ENCODE measurements at regions not wholly inside any gene's neighbourhood (a gene's known extent, or its start where the extent isn't known, plus 50 kb on each side); places are given as distances from the start of the nearest gene placed in this dataset.
A peak's percentile ranks its signal among the peaks of the same experiment; 100 is the strongest.

DNA sequence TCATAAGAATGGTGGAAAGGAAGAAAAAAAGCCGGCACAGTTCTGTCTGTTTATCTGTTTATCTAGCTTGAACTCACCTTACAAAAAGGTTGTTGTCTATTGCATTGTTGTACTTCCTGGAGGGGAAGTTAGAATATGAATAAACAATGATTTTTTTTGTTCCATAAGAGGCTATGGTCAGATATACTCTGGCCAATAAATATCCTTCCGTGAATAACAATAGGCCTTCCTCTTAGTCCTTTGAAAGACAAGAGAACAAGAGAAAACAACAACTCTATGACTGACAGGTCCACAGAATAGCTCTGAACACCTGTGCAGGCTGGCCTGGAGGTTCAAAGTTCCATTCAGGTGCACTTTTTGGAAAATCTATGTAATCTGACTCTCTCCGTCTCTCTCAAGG lies 192.8 kb upstream of the KRR1 start:
- no peaks in the 10 kb centered on the region for H3K27me3 ChIP-seq (ENCODE audit: insufficient read depth, low read length, poor library complexity, severe bottlenecking)
- H3K36me3 ChIP-seq (ENCODE audit: insufficient read depth, low read length) = no peaks in the 10 kb centered on the region
- H3F3A ChIP-seq (ENCODE audit: low read depth) = peaks cover 10% of the 10 kb centered on the region
- H2AFZ ChIP-seq (ENCODE audit: low read length) = peak overlapping the region; percentile 42; the same call in 1 of the 2 replicates
- H3K9me2 ChIP-seq (replicated peaks; ENCODE audit: low read depth, low read length) = no peaks in the 10 kb centered on the region
- no peaks in the 10 kb centered on the region for H3K9me3 ChIP-seq (ENCODE audit: insufficient read depth, low read depth, low read length)
- H3K4me1 ChIP-seq (ENCODE audit: insufficient read depth, low read length, poor library complexity, severe bottlenecking) = peaks cover 86% of the 10 kb centered on the region
- H3K4me2 ChIP-seq (ENCODE audit: low read depth, low read length, poor library complexity, severe bottlenecking) = no peak overlapping the region
- H3K79me2 ChIP-seq (ENCODE audit: insufficient read depth, low read length) = no peaks in the 10 kb centered on the region
- peak overlapping the region; percentile 13 for H3K9ac ChIP-seq (ENCODE audit: low read depth, low read length, poor library complexity, severe bottlenecking)
- H3K4me3 ChIP-seq (ENCODE audit: low read length, poor library complexity, severe bottlenecking) = no peak overlapping the region
- H4K20me1 ChIP-seq (ENCODE audit: insufficient read depth, low read length, poor library complexity, severe bottlenecking) = no peaks in the 10 kb centered on the region
- TF ChIP-seq, protein P1, sequence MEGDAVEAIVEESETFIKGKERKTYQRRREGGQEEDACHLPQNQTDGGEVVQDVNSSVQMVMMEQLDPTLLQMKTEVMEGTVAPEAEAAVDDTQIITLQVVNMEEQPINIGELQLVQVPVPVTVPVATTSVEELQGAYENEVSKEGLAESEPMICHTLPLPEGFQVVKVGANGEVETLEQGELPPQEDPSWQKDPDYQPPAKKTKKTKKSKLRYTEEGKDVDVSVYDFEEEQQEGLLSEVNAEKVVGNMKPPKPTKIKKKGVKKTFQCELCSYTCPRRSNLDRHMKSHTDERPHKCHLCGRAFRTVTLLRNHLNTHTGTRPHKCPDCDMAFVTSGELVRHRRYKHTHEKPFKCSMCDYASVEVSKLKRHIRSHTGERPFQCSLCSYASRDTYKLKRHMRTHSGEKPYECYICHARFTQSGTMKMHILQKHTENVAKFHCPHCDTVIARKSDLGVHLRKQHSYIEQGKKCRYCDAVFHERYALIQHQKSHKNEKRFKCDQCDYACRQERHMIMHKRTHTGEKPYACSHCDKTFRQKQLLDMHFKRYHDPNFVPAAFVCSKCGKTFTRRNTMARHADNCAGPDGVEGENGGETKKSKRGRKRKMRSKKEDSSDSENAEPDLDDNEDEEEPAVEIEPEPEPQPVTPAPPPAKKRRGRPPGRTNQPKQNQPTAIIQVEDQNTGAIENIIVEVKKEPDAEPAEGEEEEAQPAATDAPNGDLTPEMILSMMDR (conservative IDR thresholded peaks at IDR 0.05; ENCODE audit: low read length) = no peak
- TF ChIP-seq EZH2phosphoT487 (IDR thresholded peaks at IDR 0.05; ENCODE audit: borderline replicate concordance) = no peak

DNA sequence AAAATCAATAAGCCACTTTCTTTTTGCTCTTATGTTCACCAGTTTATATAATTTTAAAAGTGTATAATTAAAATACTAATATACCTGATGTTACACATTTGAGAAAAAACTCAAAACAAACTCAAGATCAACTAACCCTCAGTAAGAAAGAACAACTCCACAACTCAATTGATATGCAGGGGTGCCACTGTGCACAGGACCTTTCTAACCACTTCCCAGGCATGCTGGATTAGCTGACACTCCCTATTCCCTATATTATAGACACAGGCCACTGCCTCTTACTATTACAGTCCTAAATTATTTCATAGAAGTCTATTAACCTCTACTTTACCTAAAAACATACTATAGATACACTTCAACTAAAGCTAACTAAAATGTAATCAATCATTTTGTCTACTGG lies 191.7 kb upstream of the KRR1 start:
- Histone ChIP-seq H2AFZ (ENCODE audit: low read length) (peak overlapping the region; percentile 80), H3K9me3 (ENCODE audit: insufficient read depth, low read depth, low read length) (no peaks in the 10 kb centered on the region), H3K36me3 (ENCODE audit: insufficient read depth, low read length) (no peaks in the 10 kb centered on the region), H3K9ac (ENCODE audit: low read depth, low read length, poor library complexity, severe bottlenecking) (peak overlapping the region; percentile 78), H3K27me3 (ENCODE audit: insufficient read depth, low read length, poor library complexity, severe bottlenecking) (no peaks in the 10 kb centered on the region), H3K4me3 (ENCODE audit: low read length, poor library complexity, severe bottlenecking) (peak overlapping the region; percentile 72), H3K79me2 (ENCODE audit: insufficient read depth, low read length) (no peaks in the 10 kb centered on the region), H3K4me1 (ENCODE audit: insufficient read depth, low read length, poor library complexity, severe bottlenecking) (peaks cover 77% of the 10 kb centered on the region), H3K9me2 (replicated peaks; ENCODE audit: low read depth, low read length) (no peaks in the 10 kb centered on the region), H3K4me2 (ENCODE audit: low read depth, low read length, poor library complexity, severe bottlenecking) (peak overlapping the region; percentile 89), H3F3A (ENCODE audit: low read depth) (peaks cover 10% of the 10 kb centered on the region), H4K20me1 (ENCODE audit: insufficient read depth, low read length, poor library complexity, severe bottlenecking) (no peaks in the 10 kb centered on the region)
- TF ChIP-seq, protein P1 (conservative IDR thresholded peaks at IDR 0.05; ENCODE audit: low read length) = no peak
- TF ChIP-seq EZH2phosphoT487 (IDR thresholded peaks at IDR 0.05; ENCODE audit: borderline replicate concordance) = no peak

DNA sequence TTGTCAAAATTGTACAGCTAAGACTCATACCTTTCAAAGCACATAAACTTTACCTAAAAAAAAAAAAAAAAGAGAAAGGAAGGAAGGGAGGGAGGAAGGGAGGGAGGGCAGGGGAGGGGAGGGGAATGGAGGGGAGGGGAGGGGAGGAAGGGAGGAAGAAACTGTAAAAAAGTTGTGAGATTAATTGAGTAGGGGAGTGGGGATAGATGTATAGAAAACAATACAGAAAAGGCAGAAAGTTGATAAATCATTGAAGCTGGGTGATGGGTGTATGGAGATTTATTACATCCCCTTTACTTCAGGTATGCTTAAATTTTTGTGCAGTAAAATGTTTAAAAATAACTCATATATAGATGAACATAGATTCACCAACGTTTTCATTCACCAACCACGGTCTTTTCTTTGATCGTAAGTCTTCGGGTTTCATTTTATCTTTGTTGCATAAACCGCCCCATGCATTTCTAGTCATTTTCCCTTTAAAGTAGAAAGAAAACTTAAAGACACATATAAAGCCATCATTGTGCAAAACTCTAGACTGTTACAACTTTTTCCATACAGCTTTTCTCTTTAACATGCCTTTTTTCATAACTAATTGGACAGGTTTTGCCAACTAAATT lies 191.2 kb upstream of the KRR1 start:
- Histone ChIP-seq H3K79me2 (ENCODE audit: insufficient read depth, low read length) (no peaks in the 10 kb centered on the region), H3K9me2 (replicated peaks; ENCODE audit: low read depth, low read length) (no peaks in the 10 kb centered on the region), H3K4me2 (ENCODE audit: low read depth, low read length, poor library complexity, severe bottlenecking) (peak overlapping the region; percentile 89), H3K9me3 (ENCODE audit: insufficient read depth, low read depth, low read length) (no peaks in the 10 kb centered on the region), H3K36me3 (ENCODE audit: insufficient read depth, low read length) (no peaks in the 10 kb centered on the region), H3F3A (ENCODE audit: low read depth) (peaks cover 10% of the 10 kb centered on the region), H2AFZ (ENCODE audit: low read length) (peak overlapping the region; percentile 80), H3K9ac (ENCODE audit: low read depth, low read length, poor library complexity, severe bottlenecking) (peak overlapping the region; percentile 78), H3K27me3 (ENCODE audit: insufficient read depth, low read length, poor library complexity, severe bottlenecking) (no peaks in the 10 kb centered on the region), H3K4me1 (ENCODE audit: insufficient read depth, low read length, poor library complexity, severe bottlenecking) (peaks cover 72% of the 10 kb centered on the region), H4K20me1 (ENCODE audit: insufficient read depth, low read length, poor library complexity, severe bottlenecking) (no peaks in the 10 kb centered on the region), H3K4me3 (ENCODE audit: low read length, poor library complexity, severe bottlenecking) (peak overlapping the region; percentile 72)
- TF ChIP-seq, protein P1 (conservative IDR thresholded peaks at IDR 0.05; ENCODE audit: low read length) = no peak
- TF ChIP-seq EZH2phosphoT487 (IDR thresholded peaks at IDR 0.05; ENCODE audit: borderline replicate concordance) = no peak

All from Loucy (cell line).